Activated naive CD8-positive, alpha-beta T cell treated with anti-CD3 and anti-CD28 coated beads, Interleukin-2, amount 10 ng/mL, durations not matched to agents 7 days and 5 days (primary cell): ENCODE measurements at regions not wholly inside any gene's neighbourhood (a gene's known extent, or its start where the extent isn't known, plus 50 kb on each side); places are given as distances from the start of the nearest gene placed in this dataset.

Source experiments
- ATAC-seq: fragments of 150-1000 bp; cut with Tn5 transposase; one replicate; pipeline ENCODE4 v1.10.0; 2021; ENCODE audit warnings: low read depth, moderate library complexity
- POLR2A ChIA-PET: fragments of 350-600 bp; sonication (Branson Sonifier 250); formaldehyde crosslinking; loops from one replicate; lab custom pipeline; 2021; ENCODE audit warnings: antibody characterized with exemption; lab: Charles Lee
- DNase-seq: peaks from one replicate; pipeline ENCODE4 v3.0.0; 2021
- H3K27ac Mint-ChIP-seq: one replicate; pipeline ENCODE4 v1.8.0; 2022; ENCODE audit warnings: mild to moderate bottlenecking, mixed read lengths
- H3K27me3 Mint-ChIP-seq: one replicate; pipeline ENCODE4 v1.8.0; 2022; ENCODE audit warnings: mild to moderate bottlenecking, moderate library complexity, mixed read lengths
- H3K36me3 Mint-ChIP-seq: one replicate; pipeline ENCODE4 v1.8.0; 2021; ENCODE audit warnings: mild to moderate bottlenecking, mixed read lengths
- H3K4me1 Mint-ChIP-seq: one replicate; pipeline ENCODE4 v1.8.0; 2021; ENCODE audit warnings: mixed read lengths
- H3K4me3 Mint-ChIP-seq: one replicate; pipeline ENCODE4 v1.8.0; 2022; ENCODE audit warnings: mild to moderate bottlenecking, moderate library complexity, mixed read lengths
- H3K9me3 Mint-ChIP-seq: one replicate; pipeline ENCODE4 v1.8.0; 2021; ENCODE audit warnings: mixed read lengths

DNA sequence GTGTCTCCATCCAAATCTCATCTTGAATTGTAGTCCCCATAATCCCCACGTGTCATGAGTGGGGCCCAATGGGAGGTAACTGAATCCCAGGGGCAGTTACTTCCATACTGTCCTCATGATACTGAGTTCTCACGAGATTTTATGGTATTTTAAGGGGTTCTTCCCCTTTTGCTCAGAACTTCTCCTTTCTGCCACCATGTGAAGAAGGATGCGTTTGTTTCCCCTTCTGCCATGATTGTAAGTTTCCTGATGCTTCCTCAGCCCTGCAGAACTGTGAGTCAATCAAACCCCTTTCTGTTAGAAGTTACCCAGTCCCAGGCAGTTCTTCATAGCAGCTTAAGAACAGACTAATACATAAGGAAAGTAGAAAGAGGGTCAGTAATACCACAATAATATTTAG, 480.4 kb downstream of the KCNJ3 start:
- no peaks in the 10 kb centered on the region for H3K27me3 Mint-ChIP-seq
- ATAC-seq (no peak), DNase-seq (no peak)
- H3K27ac Mint-ChIP-seq, result no peak overlapping the region
- POLR2A ChIA-PET, result no interaction called here
- H3K9me3 Mint-ChIP-seq, result no peaks in the 10 kb centered on the region
- no peaks in the 10 kb centered on the region for H3K4me1 Mint-ChIP-seq
- H3K36me3 Mint-ChIP-seq, result no peaks in the 10 kb centered on the region
- no peak overlapping the region for H3K4me3 Mint-ChIP-seq

DNA sequence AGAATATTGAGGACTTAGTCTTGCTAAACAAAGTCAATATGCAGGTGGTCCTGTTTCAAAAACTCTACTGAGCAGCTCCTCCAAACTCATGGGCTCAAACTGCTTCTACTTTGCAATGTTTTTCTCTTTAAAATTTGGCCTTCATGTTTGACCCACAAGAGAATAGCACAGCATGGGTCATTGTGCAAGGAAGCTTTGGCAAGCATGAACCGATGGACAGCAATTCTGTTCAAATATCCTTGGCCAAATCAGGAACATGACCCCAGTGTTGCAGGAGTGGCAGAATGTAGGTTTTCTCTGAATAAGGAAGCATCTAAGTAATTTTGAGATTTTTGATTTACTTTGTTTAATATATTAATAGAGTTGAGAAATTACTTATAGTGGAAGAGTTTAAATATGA, 477.9 kb downstream of the KCNJ3 start:
- H3K4me1 Mint-ChIP-seq, result no peaks in the 10 kb centered on the region
- no peak for DNase-seq
- no peak overlapping the region for H3K27ac Mint-ChIP-seq
- H3K27me3 Mint-ChIP-seq, result no peaks in the 10 kb centered on the region
- H3K36me3 Mint-ChIP-seq, result no peaks in the 10 kb centered on the region
- POLR2A ChIA-PET, result no interaction called here
- no peaks in the 10 kb centered on the region for H3K9me3 Mint-ChIP-seq
- no peak for ATAC-seq
- no peak overlapping the region for H3K4me3 Mint-ChIP-seq

DNA sequence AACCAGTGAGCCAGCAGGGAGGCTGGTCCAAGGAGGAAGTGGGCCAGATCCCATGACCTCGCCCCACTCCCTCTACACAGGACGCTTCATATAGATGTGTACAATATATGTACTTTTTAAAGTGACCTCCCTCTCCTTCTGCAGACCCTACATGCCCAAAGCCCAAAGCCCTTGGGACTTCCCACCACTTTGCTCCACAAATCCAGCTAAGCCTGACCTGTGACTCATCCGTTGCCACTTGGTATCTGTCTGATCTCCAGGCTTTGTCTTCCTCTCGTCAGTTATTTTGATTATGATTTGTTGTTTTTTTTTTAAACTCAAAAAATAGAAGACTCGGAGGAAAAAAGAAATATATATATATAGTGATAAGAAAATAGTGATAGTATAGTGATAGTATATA, 470.8 kb downstream of the KCNJ3 start:
- no peak for ATAC-seq
- no peak overlapping the region for H3K27ac Mint-ChIP-seq
- no peaks in the 10 kb centered on the region for H3K36me3 Mint-ChIP-seq
- no peaks in the 10 kb centered on the region for H3K27me3 Mint-ChIP-seq
- POLR2A ChIA-PET, result no interaction called here
- no peak overlapping the region for H3K4me3 Mint-ChIP-seq
- no peak for DNase-seq
- no peaks in the 10 kb centered on the region for H3K4me1 Mint-ChIP-seq
- no peaks in the 10 kb centered on the region for H3K9me3 Mint-ChIP-seq

DNA sequence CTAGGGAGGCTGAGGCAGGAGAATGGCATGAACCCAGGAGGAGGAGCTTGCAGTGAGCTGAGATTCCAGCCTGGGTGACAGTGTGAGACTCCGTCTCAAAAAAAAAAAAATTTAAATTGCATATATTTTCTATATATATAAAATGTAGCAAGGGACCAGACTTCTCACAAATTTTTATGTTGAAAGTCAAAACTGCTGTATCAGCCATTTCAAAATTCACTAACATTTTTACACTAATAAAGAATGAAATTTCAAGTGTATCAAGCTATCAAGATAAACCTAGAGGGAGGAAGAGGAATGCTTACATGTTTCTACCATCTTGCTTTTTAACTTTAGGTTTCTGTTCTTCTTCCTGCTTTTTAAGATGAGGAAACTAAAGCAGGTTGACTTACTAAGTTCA, 464.0 kb downstream of the KCNJ3 start:
- Mint-ChIP-seq H3K9me3 (no peaks in the 10 kb centered on the region), H3K4me3 (no peak overlapping the region), H3K36me3 (no peaks in the 10 kb centered on the region), H3K27ac (no peak overlapping the region), H3K4me1 (no peaks in the 10 kb centered on the region), H3K27me3 (no peaks in the 10 kb centered on the region)
- no peak for ATAC-seq
- no peak for DNase-seq
- POLR2A ChIA-PET, result interaction anchor here (0.6 kb wide), 1 partner anchor 74 kb away, joined by 4 read pairs; no protein-coding TSS in a partner anchor

- ATAC-seq (no peak), DNase-seq (no peak)
- Mint-ChIP-seq H3K4me3 (no peak overlapping the region), H3K36me3 (no peaks in the 10 kb centered on the region), H3K9me3 (no peaks in the 10 kb centered on the region), H3K4me1 (no peaks in the 10 kb centered on the region), H3K27me3 (no peaks in the 10 kb centered on the region), H3K27ac (no peak overlapping the region)
- POLR2A ChIA-PET, result no interaction called here
Observed at GRCh38 chr2:155161314-155161713, 462.8 kb downstream of the KCNJ3 start.

DNA sequence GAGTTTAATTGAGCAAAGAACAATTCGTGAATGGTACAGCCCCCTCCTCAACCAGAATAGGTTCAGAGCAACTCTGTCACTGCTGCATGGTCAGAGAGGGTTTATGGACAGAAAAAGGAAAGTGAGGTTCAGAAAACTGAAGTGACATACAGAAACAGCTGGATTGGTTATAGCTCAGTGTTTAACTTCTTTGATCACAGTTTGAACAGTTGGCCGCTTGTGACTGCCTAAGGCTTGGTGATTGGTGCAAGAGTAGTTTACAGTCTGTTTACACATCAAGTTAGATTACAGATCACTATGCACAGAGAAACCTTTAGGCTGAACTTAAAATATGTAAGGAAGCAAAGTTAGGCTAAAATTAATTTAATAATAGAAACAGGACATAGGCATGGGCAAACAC, 459.2 kb downstream of the KCNJ3 start:
- ATAC-seq (no peak), DNase-seq (no peak)
- POLR2A ChIA-PET, result no interaction called here
- Mint-ChIP-seq H3K36me3 (no peaks in the 10 kb centered on the region), H3K4me1 (no peaks in the 10 kb centered on the region), H3K4me3 (no peak overlapping the region), H3K27me3 (no peaks in the 10 kb centered on the region), H3K27ac (no peak overlapping the region), H3K9me3 (no peaks in the 10 kb centered on the region)

GRCh38 chr2:155157065-155157464, 458.6 kb downstream of the KCNJ3 start:
- no peak overlapping the region for H3K27ac Mint-ChIP-seq

GRCh38 chr2:155151945-155152344, 453.4 kb downstream of the KCNJ3 start:
- Mint-ChIP-seq H3K9me3 (peaks cover 2% of the 10 kb centered on the region), H3K27me3 (no peaks in the 10 kb centered on the region), H3K36me3 (no peaks in the 10 kb centered on the region), H3K4me3 (no peak overlapping the region), H3K4me1 (no peaks in the 10 kb centered on the region), H3K27ac (no peak overlapping the region)
- ATAC-seq, result no peak
- DNase-seq, result no peak
- POLR2A ChIA-PET, result no interaction called here

More at GRCh38 chr2:155157065-155157464, 458.6 kb downstream of the KCNJ3 start:
- Mint-ChIP-seq H3K9me3 (no peaks in the 10 kb centered on the region), H3K4me1 (no peaks in the 10 kb centered on the region), H3K4me3 (no peak overlapping the region), H3K27me3 (no peaks in the 10 kb centered on the region), H3K36me3 (no peaks in the 10 kb centered on the region)
- DNase-seq (no peak), ATAC-seq (no peak)
- POLR2A ChIA-PET, result no interaction called here

GRCh38 chr2:155151472-155151871, 453.0 kb downstream of the KCNJ3 start:
- DNase-seq, result no peak
- H3K27me3 Mint-ChIP-seq, result no peaks in the 10 kb centered on the region
- no peak overlapping the region for H3K27ac Mint-ChIP-seq
- POLR2A ChIA-PET, result no interaction called here
- H3K36me3 Mint-ChIP-seq, result no peaks in the 10 kb centered on the region
- no peak for ATAC-seq
- H3K4me3 Mint-ChIP-seq, result no peak overlapping the region
- H3K4me1 Mint-ChIP-seq, result no peaks in the 10 kb centered on the region
- H3K9me3 Mint-ChIP-seq, result peaks cover 2% of the 10 kb centered on the region

GRCh38 chr2:155145758-155146229, 447.3 kb downstream of the KCNJ3 start:
- Mint-ChIP-seq H3K36me3 (no peaks in the 10 kb centered on the region), H3K27ac (no peak overlapping the region), H3K9me3 (no peaks in the 10 kb centered on the region), H3K27me3 (no peaks in the 10 kb centered on the region), H3K4me3 (no peak overlapping the region), H3K4me1 (no peaks in the 10 kb centered on the region)
- ATAC-seq (no peak), DNase-seq (no peak)
- POLR2A ChIA-PET, result no interaction called here

- Mint-ChIP-seq H3K4me1 (no peaks in the 10 kb centered on the region), H3K4me3 (no peak overlapping the region), H3K27me3 (no peaks in the 10 kb centered on the region), H3K36me3 (no peaks in the 10 kb centered on the region), H3K9me3 (peaks cover 1% of the 10 kb centered on the region), H3K27ac (no peak overlapping the region)
- no peak for ATAC-seq
- POLR2A ChIA-PET, result no interaction called here
- no peak for DNase-seq
Observed at GRCh38 chr2:155141418-155141817, 442.9 kb downstream of the KCNJ3 start.

DNA sequence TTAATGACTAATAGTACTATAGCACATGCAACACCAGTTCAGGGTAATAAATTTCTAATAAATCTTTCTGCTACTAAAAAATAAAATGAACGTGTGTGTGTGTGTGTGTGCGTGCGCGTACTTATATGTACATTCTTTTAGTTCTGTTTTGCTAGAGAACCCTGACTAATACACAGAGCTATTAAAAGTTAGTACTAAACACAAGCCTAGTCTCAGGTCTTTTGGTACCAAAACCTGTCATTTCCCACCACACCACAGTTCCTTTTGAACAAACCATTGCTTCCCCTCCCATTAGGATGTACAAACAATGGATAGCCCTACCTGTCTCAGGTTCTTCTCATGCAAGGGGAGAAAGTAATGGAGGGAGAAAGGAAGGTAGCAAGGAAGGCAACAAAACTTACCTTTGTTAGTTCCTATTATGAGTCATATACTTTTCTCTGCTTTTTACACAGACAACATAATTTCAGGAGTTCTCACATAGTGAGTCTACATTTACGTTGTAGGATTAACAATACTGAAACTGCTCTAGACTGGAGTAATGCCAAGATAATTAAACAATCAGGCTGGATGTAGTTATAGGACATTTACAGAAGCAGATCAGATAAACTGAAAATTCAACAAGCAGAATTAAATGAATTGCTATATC, 427.2 kb downstream of the KCNJ3 start:
- Mint-ChIP-seq H3K9me3 (no peaks in the 10 kb centered on the region), H3K27ac (no peak overlapping the region), H3K4me3 (no peak overlapping the region), H3K4me1 (no peaks in the 10 kb centered on the region), H3K36me3 (no peaks in the 10 kb centered on the region), H3K27me3 (no peaks in the 10 kb centered on the region)
- POLR2A ChIA-PET, result no interaction called here
- ATAC-seq (no peak), DNase-seq (no peak)

DNA sequence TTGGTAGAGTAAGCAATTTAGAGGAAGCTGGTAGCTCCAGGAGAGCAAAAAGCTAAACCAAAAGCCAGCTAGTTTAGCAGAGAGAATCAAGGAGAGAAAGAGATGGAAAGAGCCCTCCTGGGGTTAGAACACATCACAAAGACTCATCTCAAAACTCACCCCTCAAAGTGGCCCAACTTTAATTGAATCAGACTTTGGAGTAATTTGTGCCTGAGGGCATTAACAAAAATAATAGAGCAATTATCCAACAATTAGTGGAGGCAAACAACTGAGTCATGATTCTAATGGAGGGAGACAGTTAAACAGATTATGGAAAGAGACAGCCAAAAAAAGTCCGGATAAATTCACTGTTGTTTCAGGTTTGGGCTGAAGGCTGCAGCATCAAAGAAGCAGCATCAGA, 417.4 kb downstream of the KCNJ3 start:
- no peak for ATAC-seq
- H3K9me3 Mint-ChIP-seq, result peaks cover 6% of the 10 kb centered on the region
- H3K27me3 Mint-ChIP-seq, result no peaks in the 10 kb centered on the region
- no peak for DNase-seq
- no peaks in the 10 kb centered on the region for H3K36me3 Mint-ChIP-seq
- H3K27ac Mint-ChIP-seq, result no peak overlapping the region
- POLR2A ChIA-PET, result no interaction called here
- no peak overlapping the region for H3K4me3 Mint-ChIP-seq
- H3K4me1 Mint-ChIP-seq, result no peaks in the 10 kb centered on the region

GRCh38 chr2:155111070-155111469, 412.6 kb downstream of the KCNJ3 start:
- Mint-ChIP-seq H3K27ac (no peak overlapping the region), H3K4me1 (no peaks in the 10 kb centered on the region), H3K27me3 (no peaks in the 10 kb centered on the region), H3K36me3 (no peaks in the 10 kb centered on the region), H3K9me3 (no peaks in the 10 kb centered on the region), H3K4me3 (no peak overlapping the region)
- ATAC-seq, result no peak
- POLR2A ChIA-PET, result no interaction called here
- DNase-seq, result no peak

- Mint-ChIP-seq H3K36me3 (no peaks in the 10 kb centered on the region), H3K4me3 (no peak overlapping the region), H3K4me1 (no peaks in the 10 kb centered on the region), H3K9me3 (no peaks in the 10 kb centered on the region), H3K27ac (no peak overlapping the region), H3K27me3 (no peaks in the 10 kb centered on the region)
- DNase-seq, result no peak
- POLR2A ChIA-PET, result no interaction called here
- no peak for ATAC-seq
Observed at GRCh38 chr2:155109527-155109926, 411.0 kb downstream of the KCNJ3 start.
